GM23248 (cell line): ENCODE measurements at regions not wholly inside any gene's neighbourhood (a gene's known extent, or its start where the extent isn't known, plus 50 kb on each side); places are given as distances from the start of the nearest gene placed in this dataset.

ENCODE experiments used
- DNase-seq: peaks from one replicate; pipeline ENCODE4 v3.0.0-alpha.2; 2015
- H2AFZ ChIP-seq: fragments of 200-600 bp; sonication (generic); 2 replicates; pipeline ENCODE4 v1.6.1; 2016; ENCODE audit warnings: antibody characterized with exemption
- H3F3A ChIP-seq: fragments of 200-600 bp; sonication (generic); 2 replicates; pipeline ENCODE4 v1.6.1; 2016; ENCODE audit warnings: mild to moderate bottlenecking, antibody characterized with exemption, mixed run types; ENCODE audit not compliant: insufficient read depth
- H3K27ac ChIP-seq: fragments of 200-600 bp; sonication (generic); 2 replicates; pipeline ENCODE4 v1.5.1; 2016; ENCODE audit warnings: mild to moderate bottlenecking
- H3K27me3 ChIP-seq: fragments of 200-600 bp; sonication (generic); replicated peaks from 2 replicates; pipeline ENCODE4 v1.6.1; 2016; ENCODE audit warnings: mild to moderate bottlenecking; ENCODE audit not compliant: insufficient read depth
- H3K36me3 ChIP-seq: fragments of 200-600 bp; sonication (generic); 2 replicates; pipeline ENCODE4 v1.6.1; 2016; ENCODE audit warnings: low read depth, mild to moderate bottlenecking
- H3K4me1 ChIP-seq: fragments of 200-600 bp; sonication (generic); 2 replicates; pipeline ENCODE4 v1.6.1; 2016; ENCODE audit warnings: mild to moderate bottlenecking; ENCODE audit not compliant: insufficient read depth
- H3K4me2 ChIP-seq: fragments of 200-600 bp; sonication (generic); one replicate; pipeline ENCODE4 v1.6.1; 2016; ENCODE audit warnings: mild to moderate bottlenecking; ENCODE audit not compliant: unreplicated experiment
- H3K4me3 ChIP-seq: fragments of 200-600 bp; sonication (generic); 2 replicates; pipeline ENCODE4 v1.5.1; 2016; ENCODE audit warnings: mild to moderate bottlenecking
- H3K79me2 ChIP-seq: fragments of 200-600 bp; sonication (generic); 2 replicates; pipeline ENCODE4 v1.6.1; 2016; ENCODE audit warnings: mild to moderate bottlenecking; ENCODE audit not compliant: insufficient read depth
- H3K9ac ChIP-seq: fragments of 200-600 bp; sonication (generic); 2 replicates; pipeline ENCODE4 v1.6.1; 2016; ENCODE audit warnings: mild to moderate bottlenecking
- H3K9me2 ChIP-seq: fragments of 200-600 bp; sonication (generic); 2 replicates; pipeline ENCODE4 v1.6.1; 2016; ENCODE audit warnings: mixed run types, mild to moderate bottlenecking, moderate library complexity; ENCODE audit not compliant: insufficient read depth
- H3K9me3 ChIP-seq: fragments of 200-600 bp; sonication (generic); one replicate; pipeline ENCODE4 v1.6.1; 2017; ENCODE audit warnings: low read depth
- H4K20me1 ChIP-seq: fragments of 200-600 bp; sonication (generic); 2 replicates; pipeline ENCODE4 v1.6.0; 2016; ENCODE audit not compliant: insufficient read depth
- EZH2 ChIP-seq: fragments of 200-600 bp; sonication (generic); IDR thresholded peaks from 2 replicates; pipeline ENCODE4 v1.6.1; 2018; ENCODE audit warnings: antibody characterized with exemption, mild to moderate bottlenecking; ENCODE audit not compliant: insufficient read depth, poor library complexity, severe bottlenecking
- EZH2phosphoT487 ChIP-seq: fragments of 200-600 bp; sonication (generic); IDR thresholded peaks from 2 replicates; pipeline ENCODE4 v1.6.1; 2018; ENCODE audit warnings: antibody characterized with exemption, moderate library complexity, mild to moderate bottlenecking, low read depth; ENCODE audit not compliant: insufficient read depth
- WGBS, 2 experiments: methylation state at CpG; one replicate each; pipeline ENCODE4 v1.1.6; 2015 to 2017; ENCODE audit warnings: low lambda C conversion rate in 2 of 2, low coverage in 1 of 2; ENCODE audit errors: missing lambda C conversion rate in 2 of 2; 5-methylcytosine and 5-hydroxymethylcytosine counted together
- in situ Hi-C: fragments of 300-500 bp; cut with MboI; formaldehyde crosslinking; loops from 2 replicates; pipeline ENCODE4 v1.15.0; 2020

DNA sequence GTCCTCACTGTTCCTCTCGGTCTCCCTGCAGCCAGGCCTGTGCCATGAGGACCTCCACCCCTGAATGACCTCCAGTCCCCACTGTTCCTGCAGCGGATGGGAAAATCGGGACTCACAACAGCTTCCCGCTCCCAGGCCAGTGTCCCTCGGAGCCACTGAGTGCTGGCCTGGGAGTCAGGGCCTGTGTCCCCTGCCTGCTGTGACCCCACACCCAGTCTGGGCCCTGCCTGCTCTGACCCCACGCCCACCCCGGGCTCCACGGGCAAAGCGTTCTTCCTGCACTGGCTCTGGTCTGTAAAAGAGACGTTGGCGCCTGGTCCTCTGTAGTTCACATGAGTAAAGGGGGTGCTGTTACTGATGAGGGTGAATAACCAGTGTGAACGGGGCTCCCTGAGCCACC is 73.0 kb upstream of the SHISAL1 start:
- DNase-seq, result no peak

DNA sequence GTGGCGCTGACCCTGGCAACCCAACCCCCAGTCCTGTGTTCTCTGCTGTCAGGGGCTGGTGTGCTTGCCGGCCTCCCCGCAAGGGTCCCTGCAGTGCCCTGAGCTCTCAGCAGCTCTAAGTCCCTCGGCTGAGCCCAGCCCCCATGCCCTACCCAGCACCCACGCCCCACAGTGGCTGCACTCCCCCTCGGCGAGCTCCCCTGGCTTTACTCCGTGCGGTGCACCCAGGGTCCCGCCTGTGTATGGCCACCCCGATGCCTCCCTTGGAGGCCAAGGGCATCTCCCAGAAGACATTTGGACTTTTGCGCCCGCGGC is 72.5 kb upstream of the SHISAL1 start:
- WGBS, 2 experiments, result 83 to 85% methylated on average over 14 of the region's 14 CpGs
- Histone ChIP-seq H3K4me1 (no peaks in the 10 kb centered on the region), H3K4me2 (no peak overlapping the region), H3K4me3 (no peak overlapping the region), H3F3A (no peaks in the 10 kb centered on the region), H3K9ac (no peak overlapping the region), H3K36me3 (no peaks in the 10 kb centered on the region), H3K9me2 (no peaks in the 10 kb centered on the region), H3K79me2 (no peaks in the 10 kb centered on the region), H3K27me3 (peaks cover 10% of the 10 kb centered on the region), H4K20me1 (no peaks in the 10 kb centered on the region), H3K9me3 (no peaks in the 10 kb centered on the region), H2AFZ (no peak overlapping the region), H3K27ac (no peak overlapping the region)
- no peak for TF ChIP-seq EZH2
- no peak for TF ChIP-seq EZH2phosphoT487
- DNase-seq, result no peak
- in situ Hi-C loops, result no loop called here

More for the DNA sequence above, 73.0 kb upstream of the SHISAL1 start:
- Histone ChIP-seq H2AFZ (no peak overlapping the region), H3K27me3 (peaks cover 12% of the 10 kb centered on the region), H3K4me3 (no peak overlapping the region), H3K79me2 (no peaks in the 10 kb centered on the region), H3K4me2 (no peak overlapping the region), H3K27ac (no peak overlapping the region), H3K36me3 (no peaks in the 10 kb centered on the region), H3F3A (no peaks in the 10 kb centered on the region), H3K9me2 (no peaks in the 10 kb centered on the region), H3K9me3 (no peaks in the 10 kb centered on the region), H3K9ac (no peak overlapping the region), H4K20me1 (no peaks in the 10 kb centered on the region), H3K4me1 (no peaks in the 10 kb centered on the region)
- in situ Hi-C loops, result no loop called here
- WGBS, 2 experiments, result 80 to 81% methylated on average over 8 to 12 of the region's 12 CpGs
- TF ChIP-seq EZH2phosphoT487 (no peak), EZH2 (no peak)

DNA sequence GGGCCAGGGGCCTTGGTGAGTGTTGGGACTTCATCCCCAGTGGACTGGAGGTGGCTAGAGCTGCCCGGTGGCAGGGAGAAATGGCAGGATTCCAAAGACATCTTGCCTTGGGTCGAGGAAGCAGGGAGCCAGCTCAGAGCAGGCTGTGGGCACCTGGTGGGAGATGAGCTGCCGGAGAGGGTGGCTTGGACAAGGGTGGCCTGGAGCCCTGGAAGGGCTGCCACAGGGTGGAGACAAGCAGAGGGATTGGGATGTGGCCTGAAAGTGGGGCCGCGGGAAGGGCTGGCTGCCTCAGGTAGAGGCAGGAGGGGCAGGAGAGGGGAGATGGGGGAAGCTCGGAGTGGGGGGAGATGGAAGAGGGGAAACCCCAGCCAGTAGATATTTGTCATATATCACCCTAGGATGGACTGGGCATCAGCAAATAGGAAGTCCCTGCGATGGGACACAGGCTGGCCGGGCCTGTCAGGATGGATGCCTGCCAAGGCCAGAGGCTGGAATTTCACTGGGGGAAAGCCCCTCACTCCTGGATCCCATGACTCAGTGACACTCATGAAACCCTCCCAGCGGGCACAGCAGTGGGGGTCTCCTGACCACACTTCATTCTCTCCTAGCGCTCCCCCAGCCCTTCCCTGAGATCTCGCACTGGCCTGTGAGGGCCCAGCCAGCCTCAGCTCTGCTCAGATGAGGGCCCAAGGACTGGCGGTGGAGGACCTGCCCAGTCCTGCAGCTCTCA is 72.0 kb upstream of the SHISAL1 start:
- no peak for DNase-seq
- H3K9me3 ChIP-seq, result no peaks in the 10 kb centered on the region
- 78 to 80% methylated on average over 9 to 12 of the region's 12 CpGs for WGBS, 2 experiments
- TF ChIP-seq EZH2phosphoT487, result no peak
- no peak for TF ChIP-seq EZH2
- no peak overlapping the region for H3K4me2 ChIP-seq
- H3K9me2 ChIP-seq, result no peaks in the 10 kb centered on the region
- H3K27me3 ChIP-seq, result peaks cover 12% of the 10 kb centered on the region
- no peak overlapping the region for H3K9ac ChIP-seq
- no peak overlapping the region for H3K27ac ChIP-seq
- no peaks in the 10 kb centered on the region for H3K36me3 ChIP-seq
- in situ Hi-C loops, result no loop called here
- no peak overlapping the region for H2AFZ ChIP-seq
- H3K79me2 ChIP-seq, result no peaks in the 10 kb centered on the region
- H3F3A ChIP-seq, result no peaks in the 10 kb centered on the region
- H4K20me1 ChIP-seq, result no peaks in the 10 kb centered on the region
- H3K4me3 ChIP-seq, result no peak overlapping the region
- H3K4me1 ChIP-seq, result no peaks in the 10 kb centered on the region

- Histone ChIP-seq H3K79me2 (no peaks in the 10 kb centered on the region), H3K9me2 (no peaks in the 10 kb centered on the region), H3K4me1 (no peaks in the 10 kb centered on the region), H3F3A (no peaks in the 10 kb centered on the region), H3K27me3 (peaks cover 20% of the 10 kb centered on the region), H3K4me2 (no peak overlapping the region), H3K4me3 (no peak overlapping the region), H3K9ac (no peak overlapping the region), H2AFZ (no peak overlapping the region), H4K20me1 (no peaks in the 10 kb centered on the region), H3K9me3 (no peaks in the 10 kb centered on the region), H3K36me3 (no peaks in the 10 kb centered on the region), H3K27ac (no peak overlapping the region)
- TF ChIP-seq EZH2, result no peak
- no peak for TF ChIP-seq EZH2phosphoT487
- WGBS, 2 experiments, result 68 to 70% methylated on average over 14 of the region's 14 CpGs
- in situ Hi-C loops, result no loop called here
- DNase-seq, result no peak
Measured at GRCh38 chr22:44383652-44384562, 71.2 kb upstream of the SHISAL1 start.
